Esophagus squamous epithelium (tissue), 4 donors: ENCODE measurements at regions not wholly inside any gene's neighbourhood (a gene's known extent, or its start where the extent isn't known, plus 50 kb on each side); places are given as distances from the start of the nearest gene placed in this dataset.

Experiments used
- CTCF ChIP-seq, 6 experiments: fragments of 450-650 bp in 4 of 6; fragments of 200-600 bp in 2 of 6; sonication (generic) in 2 of 6; IDR thresholded peaks; one replicate each; pipeline ENCODE4 v1.5.1; 2016 to 2019; ENCODE audit warnings: antibody characterized with exemption in 6 of 6, mild to moderate bottlenecking in 4 of 6, moderate library complexity in 4 of 6
- POLR2A ChIP-seq, 4 donors: fragments of 450-650 bp; IDR thresholded peaks; one replicate each; pipeline ENCODE4 v1.6.1; 2017; ENCODE audit warnings: antibody characterized with exemption in 4 of 4, mild to moderate bottlenecking in 4 of 4, moderate library complexity in 3 of 4

- TF ChIP-seq CTCF (IDR thresholded peaks at IDR 0.05), result no peak
- no peak for TF ChIP-seq POLR2A (IDR thresholded peaks at IDR 0.05)
These were observed 1269.3 kb upstream of the TENM3 start for GRCh38 chr4:180973894-180974293.
